SK-N-SH treated with all-trans-retinoic acid at 6 μM for 48 hours (cell line): ENCODE measurements at regions not wholly inside any gene's neighbourhood (a gene's known extent, or its start where the extent isn't known, plus 50 kb on each side); places are given as distances from the start of the nearest gene placed in this dataset.

Experiments
- ATAC-seq: fragments of 200-7000 bp; cut with Tn5 transposase; 3 replicates; pipeline ENCODE4 v1.9.1; 2020; ENCODE audit warnings: mild to moderate bottlenecking, moderate library complexity
- BACH2 ChIP-seq: fragments of 250-450 bp; sonication (Bioruptor Pico); IDR thresholded peaks from 2 replicates; pipeline ENCODE4 v1.9.0; 2021; ENCODE audit warnings: mild to moderate bottlenecking, borderline replicate concordance
- CREB5 ChIP-seq: fragments of 250-450 bp; sonication (Bioruptor Pico); IDR thresholded peaks from 2 replicates; pipeline ENCODE4 v1.5.1; 2020; ENCODE audit warnings: low read depth, mild to moderate bottlenecking, moderate library complexity
- CSDC2 ChIP-seq: fragments of 250-450 bp; sonication (Bioruptor Pico); IDR thresholded peaks from 2 replicates; pipeline ENCODE4 v1.5.0; 2020; ENCODE audit warnings: mild to moderate bottlenecking, moderate library complexity
- CSRNP3 ChIP-seq: fragments of 250-450 bp; sonication (Bioruptor Pico); IDR thresholded peaks from 2 replicates; pipeline ENCODE4 v1.5.1; 2021; ENCODE audit warnings: mild to moderate bottlenecking, moderate library complexity
- ESRRG ChIP-seq: fragments of 250-450 bp; sonication (Bioruptor Pico); IDR thresholded peaks from 2 replicates; pipeline ENCODE4 v1.6.1; 2021; ENCODE audit warnings: mild to moderate bottlenecking
- GLIS3 ChIP-seq: fragments of 250-450 bp; sonication (Bioruptor Pico); IDR thresholded peaks from 2 replicates; pipeline ENCODE4 v1.5.0; 2020; ENCODE audit warnings: mild to moderate bottlenecking, moderate library complexity
- ISL1 ChIP-seq: fragments of 250-450 bp; sonication (Bioruptor Pico); IDR thresholded peaks from 2 replicates; pipeline ENCODE4 v2.1.2; 2022; ENCODE audit warnings: mild to moderate bottlenecking, moderate library complexity
- OSR1 ChIP-seq: fragments of 250-450 bp; sonication (Bioruptor Pico); IDR thresholded peaks from 2 replicates; pipeline ENCODE4 v1.8.0; 2022; ENCODE audit warnings: moderate library complexity, mild to moderate bottlenecking, inconsistent platforms
- PATZ1 ChIP-seq: fragments of 250-450 bp; sonication (Bioruptor Pico); IDR thresholded peaks from 2 replicates; pipeline ENCODE4 v1.8.0; 2020; ENCODE audit warnings: mild to moderate bottlenecking, moderate library complexity, borderline replicate concordance
- POU6F1 ChIP-seq: fragments of 250-450 bp; sonication (Bioruptor Pico); IDR thresholded peaks from 2 replicates; pipeline ENCODE4 v1.8.0; 2021; ENCODE audit warnings: low read depth, mild to moderate bottlenecking, moderate library complexity, borderline replicate concordance
- PPARA ChIP-seq: fragments of 250-450 bp; sonication (Bioruptor Pico); IDR thresholded peaks from 2 replicates; pipeline ENCODE4 v1.5.0; 2020; ENCODE audit warnings: mild to moderate bottlenecking, borderline replicate concordance
- RARB ChIP-seq: fragments of 250-450 bp; sonication (Bioruptor Pico); IDR thresholded peaks from 2 replicates; pipeline ENCODE4 v1.8.0; 2021; ENCODE audit warnings: mild to moderate bottlenecking, moderate library complexity
- SNAI2 ChIP-seq: fragments of 250-450 bp; sonication (Bioruptor Pico); IDR thresholded peaks from 2 replicates; pipeline ENCODE4 v1.5.0; 2020; ENCODE audit warnings: mild to moderate bottlenecking, moderate library complexity
- TOX ChIP-seq: fragments of 250-450 bp; sonication (Bioruptor Pico); IDR thresholded peaks from 2 replicates; pipeline ENCODE4 v1.8.0; 2021; ENCODE audit warnings: mild to moderate bottlenecking, moderate library complexity, borderline replicate concordance
- TSHZ2 ChIP-seq: fragments of 250-450 bp; sonication (Bioruptor Pico); IDR thresholded peaks from 2 replicates; pipeline ENCODE4 v1.5.0; 2020; ENCODE audit warnings: mild to moderate bottlenecking, moderate library complexity
- ZFP3 ChIP-seq: fragments of 250-450 bp; sonication (Bioruptor Pico); IDR thresholded peaks from 2 replicates; pipeline ENCODE4 v1.5.0; 2020; ENCODE audit warnings: mild to moderate bottlenecking, moderate library complexity
- ZFP30 ChIP-seq: fragments of 450-650 bp; formaldehyde crosslinking; IDR thresholded peaks from 2 replicates; pipeline ENCODE4 v1.5.0; 2022; ENCODE audit warnings: mild to moderate bottlenecking, moderate library complexity
- ZNF565 ChIP-seq: fragments of 450-650 bp; formaldehyde crosslinking; conservative IDR thresholded peaks from 2 replicates; pipeline ENCODE4 v1.5.0; 2020; ENCODE audit warnings: low read depth, mild to moderate bottlenecking, moderate library complexity
- ZNF70 ChIP-seq: fragments of 450-650 bp; formaldehyde crosslinking; IDR thresholded peaks from 2 replicates; pipeline ENCODE4 v1.5.0; 2020; ENCODE audit warnings: mild to moderate bottlenecking, moderate library complexity
- ZNF8 ChIP-seq: fragments of 450-650 bp; formaldehyde crosslinking; IDR thresholded peaks from 2 replicates; pipeline ENCODE4 v1.5.0; 2020; ENCODE audit warnings: mild to moderate bottlenecking, moderate library complexity

GRCh38 chr9:12584656-12585522 lies 108.3 kb upstream of the TYRP1 start:
- no peak for TF ChIP-seq PATZ1 (CRISPR knock-in tag)
- no peak for TF ChIP-seq ZFP3 (CRISPR knock-in tag)
- no peak for TF ChIP-seq ISL1
- TF ChIP-seq ZNF8 (CRISPR knock-in tag): no peak
- no peak for TF ChIP-seq ZNF565 (CRISPR knock-in tag)
- TF ChIP-seq SNAI2: no peak
- no peak for TF ChIP-seq ZNF70 (CRISPR knock-in tag)
- no peak for TF ChIP-seq TOX
- TF ChIP-seq CSDC2 (CRISPR knock-in tag): no peak
- no peak for TF ChIP-seq ZFP30 (CRISPR knock-in tag)
- no peak for ATAC-seq

- TF ChIP-seq PPARA (CRISPR knock-in tag) (no peak), TOX (no peak), SNAI2 (no peak), RARB (no peak), ZNF565 (CRISPR knock-in tag) (no peak), ZFP30 (CRISPR knock-in tag) (no peak), POU6F1 (CRISPR knock-in tag) (no peak), CSRNP3 (no peak), CREB5 (CRISPR knock-in tag) (no peak), ZNF70 (CRISPR knock-in tag) (no peak), ISL1 (no peak), OSR1 (CRISPR knock-in tag) (no peak)
- no peak for ATAC-seq
Observed at GRCh38 chr9:12595400-12595799, 97.8 kb upstream of the TYRP1 start.

- ATAC-seq: peak; percentile 68
- no peak for TF ChIP-seq TSHZ2
- peak; percentile 46; the same call in 1 of the 2 replicates for TF ChIP-seq ISL1
Observed at GRCh38 chr9:12604164-12604821, 88.9 kb upstream of the TYRP1 start.

- TF ChIP-seq GLIS3 (CRISPR knock-in tag): no peak
- no peak for TF ChIP-seq BACH2 (CRISPR knock-in tag)
- no peak for TF ChIP-seq CSDC2 (CRISPR knock-in tag)
- no peak for TF ChIP-seq POU6F1 (CRISPR knock-in tag)
- TF ChIP-seq ZNF8 (CRISPR knock-in tag): no peak
- TF ChIP-seq ESRRG (CRISPR knock-in tag): no peak
- TF ChIP-seq TSHZ2: no peak
- no peak for TF ChIP-seq ZFP30 (CRISPR knock-in tag)
- ATAC-seq: no peak
Observed at GRCh38 chr9:12612211-12612770, 80.9 kb upstream of the TYRP1 start.
